ENCODE measurements at regions not wholly inside any gene's neighbourhood (a gene's known extent, or its start where the extent isn't known, plus 50 kb on each side); places are given as distances from the start of the nearest gene placed in this dataset.
A peak's percentile ranks its signal among the peaks of the same experiment; 100 is the strongest.

DNA sequence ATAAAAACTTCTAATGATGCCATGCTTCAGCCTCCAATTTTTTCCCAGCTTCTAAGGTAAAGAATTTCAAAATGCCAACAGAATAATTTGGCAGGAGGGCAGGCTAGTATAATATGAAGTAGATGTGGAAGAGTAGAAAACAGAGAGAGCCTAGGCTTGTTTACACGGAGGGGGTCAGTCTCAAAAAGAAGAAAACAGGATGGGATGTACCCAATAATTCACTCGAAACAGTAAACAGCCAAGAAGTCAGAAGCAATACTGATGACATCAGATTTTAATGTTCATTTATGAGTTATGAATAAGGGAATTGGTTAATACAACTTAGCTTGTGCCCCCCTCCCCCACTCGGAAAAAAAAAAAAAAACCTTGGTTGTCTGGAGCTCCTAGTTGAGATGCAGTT lies 422.5 kb downstream of the FOXO1 start:
- no peak overlapping the region for H3K4me3 ChIP-seq
- H3K27ac ChIP-seq, result no peak overlapping the region
- no peaks in the 10 kb centered on the region for H3K36me3 ChIP-seq (ENCODE audit: low read depth, missing control alignments)
- no peaks in the 10 kb centered on the region for H3K9me3 ChIP-seq
- intact Hi-C loops (cut with DNase I; ENCODE audit: low total_unique reads), result no loop called here
- H3K4me1 ChIP-seq, result no peaks in the 10 kb centered on the region
- H3K27me3 ChIP-seq, result no peaks in the 10 kb centered on the region
- DNase-seq, result no peak
- 31 to 58% methylated on average over 3 of the region's 3 CpGs for WGBS, 2 donors
- TF ChIP-seq, protein P1, sequence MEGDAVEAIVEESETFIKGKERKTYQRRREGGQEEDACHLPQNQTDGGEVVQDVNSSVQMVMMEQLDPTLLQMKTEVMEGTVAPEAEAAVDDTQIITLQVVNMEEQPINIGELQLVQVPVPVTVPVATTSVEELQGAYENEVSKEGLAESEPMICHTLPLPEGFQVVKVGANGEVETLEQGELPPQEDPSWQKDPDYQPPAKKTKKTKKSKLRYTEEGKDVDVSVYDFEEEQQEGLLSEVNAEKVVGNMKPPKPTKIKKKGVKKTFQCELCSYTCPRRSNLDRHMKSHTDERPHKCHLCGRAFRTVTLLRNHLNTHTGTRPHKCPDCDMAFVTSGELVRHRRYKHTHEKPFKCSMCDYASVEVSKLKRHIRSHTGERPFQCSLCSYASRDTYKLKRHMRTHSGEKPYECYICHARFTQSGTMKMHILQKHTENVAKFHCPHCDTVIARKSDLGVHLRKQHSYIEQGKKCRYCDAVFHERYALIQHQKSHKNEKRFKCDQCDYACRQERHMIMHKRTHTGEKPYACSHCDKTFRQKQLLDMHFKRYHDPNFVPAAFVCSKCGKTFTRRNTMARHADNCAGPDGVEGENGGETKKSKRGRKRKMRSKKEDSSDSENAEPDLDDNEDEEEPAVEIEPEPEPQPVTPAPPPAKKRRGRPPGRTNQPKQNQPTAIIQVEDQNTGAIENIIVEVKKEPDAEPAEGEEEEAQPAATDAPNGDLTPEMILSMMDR (IDR thresholded peaks at IDR 0.05), result no peak
- no peak for TF ChIP-seq POLR2A (IDR thresholded peaks at IDR 0.05)

- WGBS, 2 donors, result 58 to 77% methylated on average over 3 of the region's 3 CpGs
Observed at GRCh38 chr13:40245567-40245966, 420.9 kb downstream of the FOXO1 start.

GRCh38 chr13:40247845-40248244 lies 418.6 kb downstream of the FOXO1 start:
- H3K4me1 ChIP-seq, result no peaks in the 10 kb centered on the region
- no peak for TF ChIP-seq POLR2A (IDR thresholded peaks at IDR 0.05)
- TF ChIP-seq, protein P1 (IDR thresholded peaks at IDR 0.05), result no peak
- H3K27ac ChIP-seq, result no peak overlapping the region
- intact Hi-C loops (cut with DNase I; ENCODE audit: low total_unique reads), result no loop called here
- H3K36me3 ChIP-seq (ENCODE audit: low read depth, missing control alignments), result no peaks in the 10 kb centered on the region
- no peak overlapping the region for H3K4me3 ChIP-seq
- H3K9me3 ChIP-seq, result no peaks in the 10 kb centered on the region
- H3K27me3 ChIP-seq, result no peaks in the 10 kb centered on the region
- DNase-seq, result no peak

More at GRCh38 chr13:40245567-40245966, 420.9 kb downstream of the FOXO1 start:
- no peak overlapping the region for H3K4me3 ChIP-seq
- no peak for TF ChIP-seq POLR2A (IDR thresholded peaks at IDR 0.05)
- TF ChIP-seq, protein P1 (IDR thresholded peaks at IDR 0.05), result no peak
- no peaks in the 10 kb centered on the region for H3K9me3 ChIP-seq
- H3K27me3 ChIP-seq, result no peaks in the 10 kb centered on the region
- H3K36me3 ChIP-seq (ENCODE audit: low read depth, missing control alignments), result no peaks in the 10 kb centered on the region
- intact Hi-C loops (cut with DNase I; ENCODE audit: low total_unique reads), result no loop called here
- no peaks in the 10 kb centered on the region for H3K4me1 ChIP-seq
- H3K27ac ChIP-seq, result no peak overlapping the region
- no peak for DNase-seq

GRCh38 chr13:40251343-40252032 lies 415.0 kb downstream of the FOXO1 start:
- WGBS, 2 donors, result 46 to 86% methylated on average over 1 of the region's 1 CpG
- no peak overlapping the region for H3K4me3 ChIP-seq
- no peaks in the 10 kb centered on the region for H3K4me1 ChIP-seq
- peak overlapping the region in 1 of 2 donors; percentile 30 for H3K27ac ChIP-seq
- H3K36me3 ChIP-seq (ENCODE audit: low read depth, missing control alignments), result no peaks in the 10 kb centered on the region
- intact Hi-C loops (cut with DNase I; ENCODE audit: low total_unique reads), result no loop called here
- no peaks in the 10 kb centered on the region for H3K27me3 ChIP-seq
- TF ChIP-seq, protein P1 (IDR thresholded peaks at IDR 0.05), result no peak
- no peak for TF ChIP-seq POLR2A (IDR thresholded peaks at IDR 0.05)
- H3K9me3 ChIP-seq, result no peaks in the 10 kb centered on the region
- DNase-seq, result no peak

DNA sequence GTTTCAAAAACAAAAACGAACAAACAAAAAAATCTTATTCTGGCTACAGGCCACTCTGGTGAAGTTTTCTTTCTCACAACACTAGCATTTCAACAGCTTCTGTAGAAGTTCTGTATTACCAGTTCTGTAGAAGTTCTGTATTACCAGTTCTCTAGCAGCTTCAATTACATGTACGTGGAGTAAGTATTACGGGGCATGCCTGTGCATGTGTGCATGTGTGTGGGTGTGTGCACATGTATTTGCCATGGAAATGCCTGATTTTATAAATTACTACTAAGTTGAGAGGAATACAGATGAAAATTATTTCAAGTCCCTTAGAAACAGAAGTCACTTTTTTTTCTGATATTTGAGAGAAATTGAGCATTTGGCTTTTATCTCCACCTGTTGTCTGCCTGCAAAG lies 414.2 kb downstream of the FOXO1 start:
- no peak overlapping the region for H3K4me3 ChIP-seq
- intact Hi-C loops (cut with DNase I; ENCODE audit: low total_unique reads), result no loop called here
- H3K4me1 ChIP-seq, result no peaks in the 10 kb centered on the region
- no peak overlapping the region for H3K27ac ChIP-seq
- no peaks in the 10 kb centered on the region for H3K36me3 ChIP-seq (ENCODE audit: low read depth, missing control alignments)
- WGBS, 2 donors, result 71 to 73% methylated on average over 3 of the region's 3 CpGs
- no peak for DNase-seq
- TF ChIP-seq POLR2A (IDR thresholded peaks at IDR 0.05), result no peak
- TF ChIP-seq, protein P1 (IDR thresholded peaks at IDR 0.05), result no peak
- no peaks in the 10 kb centered on the region for H3K9me3 ChIP-seq
- no peaks in the 10 kb centered on the region for H3K27me3 ChIP-seq
